NCI-H2081 (cell line): ENCODE measurements at regions not wholly inside any gene's neighbourhood (a gene's known extent, or its start where the extent isn't known, plus 50 kb on each side); places are given as distances from the start of the nearest gene placed in this dataset.
"Not testable (repeated sequence)": the region's sequence is repeated elsewhere in the genome, so short reads cannot be mapped to it uniquely, and the experiment has no call there.

Experiments
- DNase-seq, 2 experiments: peaks; one replicate each; lab custom pipeline; 2025; lab: John Stamatoyannopoulos, UW

DNA sequence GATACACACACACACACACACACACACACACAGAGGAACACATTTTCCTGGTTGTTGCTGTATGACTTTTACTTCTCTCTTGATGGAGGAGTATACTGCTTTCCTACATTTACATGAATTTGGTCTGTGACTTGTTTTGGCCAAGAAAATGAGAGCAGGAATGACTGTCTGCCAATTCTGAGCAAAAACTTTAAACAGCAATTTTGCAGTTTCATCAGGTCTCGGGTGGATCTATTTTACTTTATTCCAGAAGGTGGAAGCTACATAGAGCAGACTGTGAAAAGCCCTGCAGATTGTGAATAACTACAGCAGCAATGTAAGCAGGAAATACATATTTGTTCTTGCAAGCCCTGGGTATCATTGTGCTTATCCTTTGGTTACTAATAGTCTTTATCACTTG is 1350.0 kb upstream of the EPHA6 start:
- no peak for DNase-seq

DNA sequence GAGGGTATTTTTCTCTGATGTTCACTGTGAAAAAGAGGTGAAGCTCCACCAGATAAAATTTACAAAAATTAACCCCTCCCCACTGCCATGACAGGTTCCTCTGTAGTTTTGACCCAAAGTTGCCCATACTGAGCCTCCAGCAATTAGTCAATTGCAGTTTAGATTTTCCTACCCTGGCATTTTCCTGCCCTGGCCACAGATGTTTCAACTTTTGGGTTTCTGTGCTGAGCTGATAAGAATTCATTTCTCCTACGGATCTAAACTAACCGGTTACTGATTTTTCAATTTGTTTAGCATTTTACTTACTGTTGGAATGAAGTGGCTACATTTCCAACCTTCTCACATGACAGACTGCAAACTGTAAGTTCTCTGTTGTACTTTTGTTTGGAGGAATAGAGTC is 1346.1 kb upstream of the EPHA6 start:
- no peak for DNase-seq

- no peak for DNase-seq
Measured at GRCh38 chr3:95474338-95474737, 1340.1 kb upstream of the EPHA6 start.

- no peak for DNase-seq
Measured at GRCh38 chr3:95476534-95476933, 1337.9 kb upstream of the EPHA6 start.

GRCh38 chr3:95506174-95506573 is 1308.2 kb upstream of the EPHA6 start:
- DNase-seq: no peak

- no peak for DNase-seq
Measured at GRCh38 chr3:95508124-95508523, 1306.3 kb upstream of the EPHA6 start.

GRCh38 chr3:95511828-95512227 is 1302.6 kb upstream of the EPHA6 start:
- DNase-seq: no peak

- DNase-seq: no peak
Measured at GRCh38 chr3:95514260-95514659, 1300.1 kb upstream of the EPHA6 start.

- DNase-seq: no peak
Measured at GRCh38 chr3:95521396-95521795, 1293.0 kb upstream of the EPHA6 start.

GRCh38 chr3:95522449-95522848 is 1291.9 kb upstream of the EPHA6 start:
- DNase-seq: no peak

DNA sequence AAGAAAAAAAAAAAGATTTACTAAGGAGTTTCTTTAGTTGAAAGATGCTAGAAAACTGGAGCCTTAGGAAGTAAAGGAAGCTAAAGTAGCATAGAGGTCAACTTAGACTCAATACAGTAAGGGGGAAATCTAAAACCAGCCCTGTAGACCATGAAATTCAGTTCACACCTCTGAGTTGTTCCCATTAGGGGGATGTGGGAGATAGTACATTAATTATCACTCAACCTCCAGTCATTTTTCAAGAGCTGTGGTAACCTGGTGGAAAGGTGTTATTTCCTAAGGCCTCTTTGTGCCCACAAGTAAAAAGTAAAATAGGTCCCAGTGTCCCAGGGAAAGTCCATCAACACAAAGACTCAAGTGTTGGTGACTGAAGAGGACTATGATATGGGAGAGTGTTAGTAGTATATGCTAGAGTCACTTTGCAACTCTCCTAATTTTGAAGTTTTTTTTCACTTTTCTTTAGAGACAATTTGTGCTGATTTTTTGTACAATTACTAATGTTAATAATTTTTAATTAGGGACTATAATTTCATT is 1274.4 kb upstream of the EPHA6 start:
- DNase-seq: no peak

GRCh38 chr3:95565502-95565901 is 1248.9 kb upstream of the EPHA6 start:
- no peak for DNase-seq

DNA sequence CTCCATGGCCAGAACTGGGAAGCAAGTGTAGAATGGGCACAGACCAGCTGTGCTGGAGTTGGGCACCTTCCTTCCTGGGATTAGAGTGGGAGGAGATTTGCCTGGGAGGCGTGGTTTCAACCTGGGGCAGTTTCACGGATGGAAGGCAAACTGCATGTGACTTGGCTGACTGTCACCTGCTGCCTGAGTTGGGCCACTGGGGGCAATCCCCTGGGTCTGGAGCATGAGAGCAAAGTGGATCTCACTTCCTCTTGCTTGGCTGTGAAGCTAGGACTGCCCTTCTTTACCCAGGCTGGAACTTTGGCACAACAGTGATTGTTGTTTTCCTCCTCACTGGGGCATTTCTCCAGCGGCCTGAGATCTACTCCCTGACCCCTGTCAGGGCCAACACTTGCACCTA is 1247.0 kb upstream of the EPHA6 start:
- DNase-seq: no peak

DNA sequence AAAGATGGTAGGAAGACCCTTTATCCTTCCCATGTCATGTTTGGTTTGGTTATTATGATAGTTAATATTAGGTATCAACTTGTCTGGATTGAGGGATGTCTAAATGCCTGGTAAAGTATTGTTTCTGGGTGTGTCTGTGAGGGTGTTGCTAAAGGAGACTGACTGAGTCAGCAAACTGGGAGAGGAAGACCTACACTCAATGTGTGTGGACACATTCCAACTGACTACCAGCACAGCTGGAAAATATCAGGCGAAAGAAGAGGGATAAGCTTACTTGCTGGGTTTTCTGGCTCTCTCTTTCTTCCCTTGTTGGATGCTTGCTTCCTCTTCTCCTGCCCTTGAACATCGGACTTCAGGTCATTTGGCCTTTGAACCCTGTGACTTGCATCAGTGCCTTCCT is 1227.6 kb upstream of the EPHA6 start:
- no peak for DNase-seq

GRCh38 chr3:95587641-95588040 is 1226.8 kb upstream of the EPHA6 start:
- not testable (repeated sequence) for DNase-seq

DNA sequence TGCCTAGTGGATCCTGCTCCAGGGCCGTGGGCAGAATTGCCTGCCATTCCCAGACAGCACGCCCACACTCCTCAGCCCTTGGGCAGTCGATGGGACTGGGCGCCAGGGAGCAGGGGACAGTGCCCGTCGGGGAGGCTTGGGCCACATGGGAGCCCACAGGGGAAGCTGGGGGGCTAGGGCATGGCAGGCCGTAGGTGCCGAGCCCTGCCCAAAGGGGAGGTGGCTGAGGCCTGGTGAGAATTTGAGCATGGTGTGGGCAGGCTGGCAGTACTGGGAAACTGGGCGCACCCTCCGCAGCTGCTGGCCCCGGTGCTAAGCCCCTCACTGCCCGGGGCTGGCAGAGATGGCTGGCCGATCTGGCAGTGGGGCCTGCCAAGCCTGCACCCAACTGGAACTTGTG is 1225.9 kb upstream of the EPHA6 start:
- no peak for DNase-seq

DNA sequence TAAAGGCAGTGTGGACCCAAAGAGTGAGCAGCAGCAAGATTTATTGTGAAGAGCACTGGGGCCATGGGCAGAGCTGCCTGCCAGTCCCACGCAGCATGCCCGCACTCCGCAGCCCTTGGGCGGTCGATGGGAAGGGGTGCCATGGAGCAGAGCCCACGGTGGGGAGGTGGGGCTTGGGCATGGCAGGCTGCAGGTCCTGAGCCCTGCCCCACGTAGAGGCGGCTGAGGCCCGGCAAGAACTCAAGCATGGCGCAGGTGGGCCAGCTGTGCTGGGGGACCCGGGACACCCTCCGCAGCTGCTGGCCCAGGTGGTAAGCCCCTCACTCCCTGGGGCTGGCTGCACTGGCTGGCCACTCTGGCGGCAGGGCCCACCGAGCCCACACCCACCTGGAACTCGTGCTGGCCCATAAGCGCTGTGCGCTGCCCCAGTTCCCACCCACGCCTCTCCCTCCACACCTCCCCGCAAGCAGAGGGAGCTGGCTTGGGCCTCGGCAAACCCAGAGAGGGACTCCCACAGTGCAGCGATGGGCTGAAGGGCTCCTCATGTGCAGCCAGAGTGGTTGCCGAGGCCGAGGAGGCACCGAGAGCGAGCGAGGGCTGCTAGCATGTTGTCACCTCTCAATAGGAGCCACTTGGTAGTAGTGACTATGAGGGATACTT is 1218.8 kb upstream of the EPHA6 start:
- DNase-seq: no peak

DNA sequence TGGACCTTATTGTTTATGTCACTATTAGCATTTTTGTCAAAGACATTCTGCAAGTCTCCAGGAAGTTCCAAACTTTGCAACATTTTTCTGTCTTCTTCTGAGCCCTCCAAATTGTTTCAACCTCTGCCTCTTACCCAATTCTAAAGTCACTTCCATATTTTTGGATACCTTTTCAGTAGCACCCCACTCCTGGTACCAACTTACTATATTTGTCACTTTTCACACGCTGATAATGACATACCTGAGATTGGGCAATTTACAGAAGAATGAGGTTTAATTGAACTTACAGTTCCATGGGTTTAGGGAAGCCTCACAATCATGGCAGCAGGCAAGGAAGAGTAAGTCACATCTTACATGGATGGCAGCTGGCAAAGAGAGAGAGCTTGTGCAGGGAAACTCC is 1206.5 kb upstream of the EPHA6 start:
- no peak for DNase-seq

GRCh38 chr3:95609411-95609810 is 1205.0 kb upstream of the EPHA6 start:
- no peak for DNase-seq

GRCh38 chr3:95612611-95613010 is 1201.8 kb upstream of the EPHA6 start:
- DNase-seq: no peak

DNA sequence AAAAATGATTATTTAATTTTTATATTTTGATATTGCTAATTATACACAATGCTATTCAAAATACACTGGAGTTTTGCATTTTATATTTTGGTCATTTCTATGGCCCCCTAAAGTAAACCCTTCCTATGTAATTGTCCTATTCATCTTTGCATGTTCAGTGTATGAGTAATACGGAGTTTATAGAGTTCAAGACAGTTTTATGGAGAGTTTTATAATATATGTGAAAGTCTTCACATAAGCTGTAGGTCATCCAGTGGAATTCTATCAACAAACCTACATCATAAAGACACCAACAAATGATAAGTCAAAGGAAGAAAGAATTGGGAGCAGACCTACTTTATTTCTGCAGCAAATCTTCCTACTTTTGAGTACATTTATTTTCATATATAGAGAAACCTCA is 1200.4 kb upstream of the EPHA6 start:
- no peak for DNase-seq

- peak; percentile 33 to 47 for DNase-seq
Measured at GRCh38 chr3:95615592-95616310, 1198.6 kb upstream of the EPHA6 start.

GRCh38 chr3:95626107-95626506 is 1188.3 kb upstream of the EPHA6 start:
- no peak for DNase-seq

GRCh38 chr3:95627293-95627692 is 1187.1 kb upstream of the EPHA6 start:
- no peak for DNase-seq
